MM.1S (cell line): ENCODE measurements at regions not wholly inside any gene's neighbourhood (a gene's known extent, or its start where the extent isn't known, plus 50 kb on each side); places are given as distances from the start of the nearest gene placed in this dataset.

Source experiments
- DNase-seq: peaks from one replicate; pipeline ENCODE4 v3.0.0-alpha.2; 2015
- H2AFZ ChIP-seq: fragments of 300-600 bp; sonication (generic); 2 replicates; pipeline ENCODE4 v1.6.0; 2016; ENCODE audit warnings: antibody characterized with exemption, low read length
- H3F3A ChIP-seq: fragments of 300-600 bp; sonication (generic); 2 replicates; pipeline ENCODE4 v1.6.1; 2016; ENCODE audit warnings: mild to moderate bottlenecking, antibody characterized with exemption, low read length, moderate library complexity, mixed read lengths; ENCODE audit not compliant: insufficient read depth
- H3K27ac ChIP-seq: fragments of 300-600 bp; sonication (generic); 2 replicates; pipeline ENCODE4 v1.5.1; 2016; ENCODE audit warnings: mild to moderate bottlenecking, low read length
- H3K27me3 ChIP-seq: fragments of 300-600 bp; sonication (generic); replicated peaks from 2 replicates; pipeline ENCODE4 v1.6.0; 2016; ENCODE audit warnings: low read length; ENCODE audit not compliant: insufficient read depth
- H3K36me3 ChIP-seq: fragments of 300-600 bp; sonication (generic); replicated peaks from 2 replicates; pipeline ENCODE4 v1.6.1; 2016; ENCODE audit warnings: mild to moderate bottlenecking, low read length, mixed read lengths; ENCODE audit not compliant: insufficient read depth
- H3K4me1 ChIP-seq: fragments of 300-600 bp; sonication (generic); 2 replicates; pipeline ENCODE4 v1.6.1; 2016; ENCODE audit warnings: low read length, mixed read lengths
- H3K4me2 ChIP-seq: fragments of 300-600 bp; sonication (generic); 2 replicates; pipeline ENCODE4 v1.6.0; 2016; ENCODE audit warnings: low read depth, low read length
- H3K4me3 ChIP-seq: fragments of 300-600 bp; sonication (generic); 2 replicates; pipeline ENCODE4 v1.5.1; 2016; ENCODE audit warnings: low read length, mixed read lengths
- H3K79me2 ChIP-seq: fragments of 300-600 bp; sonication (generic); 2 replicates; pipeline ENCODE4 v1.6.1; 2016; ENCODE audit warnings: mixed run types, low read length, mixed read lengths
- H3K9ac ChIP-seq: fragments of 300-600 bp; sonication (generic); 2 replicates; pipeline ENCODE4 v1.6.1; 2016; ENCODE audit warnings: low read length, mixed read lengths
- H3K9me2 ChIP-seq: fragments of 300-600 bp; sonication (generic); replicated peaks from 2 replicates; pipeline ENCODE4 v1.6.1; 2016; ENCODE audit warnings: mild to moderate bottlenecking, low read length, mixed read lengths; ENCODE audit not compliant: insufficient read depth
- H3K9me3 ChIP-seq: fragments of 300-600 bp; sonication (generic); replicated peaks from 2 replicates; pipeline ENCODE4 v1.6.1; 2016; ENCODE audit warnings: mild to moderate bottlenecking, low read length, mixed read lengths; ENCODE audit not compliant: insufficient read depth
- H4K20me1 ChIP-seq: fragments of 300-600 bp; sonication (generic); 2 replicates; pipeline ENCODE4 v1.6.1; 2016; ENCODE audit warnings: mild to moderate bottlenecking, low read length, moderate library complexity, mixed read lengths; ENCODE audit not compliant: insufficient read depth
- EZH2 ChIP-seq: fragments of 300-600 bp; sonication (generic); optimal IDR thresholded peaks from 2 replicates; pipeline ENCODE3; 2017; ENCODE audit warnings: low read depth, mild to moderate bottlenecking, antibody characterized with exemption, low read length, mixed read lengths
- EZH2phosphoT487 ChIP-seq: fragments of 300-600 bp; sonication (generic); IDR thresholded peaks from 2 replicates; pipeline ENCODE4 v1.6.1; 2018; ENCODE audit warnings: antibody characterized with exemption, low read length
- TF ChIP-seq, protein P1 (sequence below): fragments of 300-600 bp; sonication (generic); IDR thresholded peaks from 2 replicates; pipeline ENCODE4 v1.5.1; 2016; ENCODE audit warnings: antibody characterized with exemption, low read length, mixed read lengths

DNA sequence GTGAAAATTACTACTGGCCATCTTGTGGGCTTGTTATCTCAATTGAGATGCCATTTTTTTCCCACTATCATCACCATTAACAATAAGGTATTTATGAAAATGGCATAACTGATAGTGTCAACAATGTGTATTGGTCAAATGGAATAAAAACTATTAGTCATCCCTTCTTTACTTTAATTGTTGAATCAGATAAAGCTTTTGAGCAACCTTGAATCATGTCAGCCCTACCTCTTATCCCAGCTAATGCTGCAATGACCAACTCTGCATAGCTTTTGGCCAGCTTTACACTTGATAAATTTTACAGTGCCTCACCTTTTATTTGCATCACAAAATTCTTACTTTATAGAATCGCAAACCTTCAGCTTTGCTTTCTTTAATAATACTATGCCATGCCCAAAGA is 784.0 kb upstream of the PRR20A start:
- Histone ChIP-seq H3K9me3 (no peaks in the 10 kb centered on the region), H3K4me3 (no peak overlapping the region), H3F3A (no peaks in the 10 kb centered on the region), H4K20me1 (no peaks in the 10 kb centered on the region), H3K27ac (no peak overlapping the region), H3K4me2 (no peak overlapping the region), H3K36me3 (no peaks in the 10 kb centered on the region), H3K27me3 (no peaks in the 10 kb centered on the region), H2AFZ (no peak overlapping the region), H3K9ac (no peak overlapping the region), H3K79me2 (no peaks in the 10 kb centered on the region), H3K9me2 (no peaks in the 10 kb centered on the region), H3K4me1 (no peaks in the 10 kb centered on the region)
- DNase-seq, result no peak
- TF ChIP-seq EZH2phosphoT487 (no peak), EZH2 (no peak)
- TF ChIP-seq, protein P1, sequence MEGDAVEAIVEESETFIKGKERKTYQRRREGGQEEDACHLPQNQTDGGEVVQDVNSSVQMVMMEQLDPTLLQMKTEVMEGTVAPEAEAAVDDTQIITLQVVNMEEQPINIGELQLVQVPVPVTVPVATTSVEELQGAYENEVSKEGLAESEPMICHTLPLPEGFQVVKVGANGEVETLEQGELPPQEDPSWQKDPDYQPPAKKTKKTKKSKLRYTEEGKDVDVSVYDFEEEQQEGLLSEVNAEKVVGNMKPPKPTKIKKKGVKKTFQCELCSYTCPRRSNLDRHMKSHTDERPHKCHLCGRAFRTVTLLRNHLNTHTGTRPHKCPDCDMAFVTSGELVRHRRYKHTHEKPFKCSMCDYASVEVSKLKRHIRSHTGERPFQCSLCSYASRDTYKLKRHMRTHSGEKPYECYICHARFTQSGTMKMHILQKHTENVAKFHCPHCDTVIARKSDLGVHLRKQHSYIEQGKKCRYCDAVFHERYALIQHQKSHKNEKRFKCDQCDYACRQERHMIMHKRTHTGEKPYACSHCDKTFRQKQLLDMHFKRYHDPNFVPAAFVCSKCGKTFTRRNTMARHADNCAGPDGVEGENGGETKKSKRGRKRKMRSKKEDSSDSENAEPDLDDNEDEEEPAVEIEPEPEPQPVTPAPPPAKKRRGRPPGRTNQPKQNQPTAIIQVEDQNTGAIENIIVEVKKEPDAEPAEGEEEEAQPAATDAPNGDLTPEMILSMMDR, result no peak

DNA sequence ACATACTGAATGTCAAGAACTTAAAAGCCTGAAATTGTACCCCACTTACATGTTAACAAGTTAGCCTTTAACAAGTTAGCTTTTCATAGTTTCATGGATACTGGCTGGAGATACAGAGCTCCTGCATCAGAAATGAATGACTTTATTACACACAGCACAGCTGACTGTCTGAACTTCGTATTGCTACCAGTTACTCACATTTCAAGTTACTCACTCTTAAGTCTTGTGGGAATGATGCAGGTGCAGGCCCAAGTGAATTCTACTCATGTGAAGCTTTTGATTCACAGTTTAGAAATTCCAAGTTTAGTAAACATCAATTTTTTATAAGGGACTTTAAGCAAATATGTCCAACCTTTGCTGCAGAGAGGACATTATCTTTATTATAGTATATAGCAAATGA is 762.2 kb upstream of the PRR20A start:
- Histone ChIP-seq H3K9me2 (no peaks in the 10 kb centered on the region), H3K36me3 (no peaks in the 10 kb centered on the region), H2AFZ (no peak overlapping the region), H3F3A (no peaks in the 10 kb centered on the region), H3K4me1 (no peaks in the 10 kb centered on the region), H3K4me2 (no peak overlapping the region), H3K79me2 (no peaks in the 10 kb centered on the region), H3K9ac (no peak overlapping the region), H3K4me3 (no peak overlapping the region), H4K20me1 (no peaks in the 10 kb centered on the region), H3K27me3 (no peaks in the 10 kb centered on the region), H3K27ac (no peak overlapping the region), H3K9me3 (no peaks in the 10 kb centered on the region)
- DNase-seq, result no peak
- TF ChIP-seq EZH2phosphoT487, result no peak
- TF ChIP-seq, protein P1, result no peak
- no peak for TF ChIP-seq EZH2

DNA sequence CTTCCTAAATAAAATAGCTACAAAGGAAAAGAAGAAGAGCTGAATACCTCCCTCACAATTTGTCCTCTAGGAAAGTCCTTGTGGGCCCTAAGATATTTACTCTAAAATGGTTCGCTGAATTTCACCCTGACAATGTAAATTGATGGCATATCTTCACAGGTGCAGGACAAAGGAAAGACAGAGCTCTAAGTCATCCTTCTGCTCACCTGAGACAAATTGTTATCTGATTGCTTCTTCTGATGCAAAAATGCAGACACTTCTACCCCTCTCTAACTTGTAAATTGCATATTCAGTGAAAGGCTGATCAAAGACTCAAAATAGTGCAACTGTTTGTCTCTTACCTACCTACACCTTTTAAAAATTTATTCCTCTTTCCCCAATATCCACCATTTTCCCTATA is 747.2 kb upstream of the PRR20A start:
- H3F3A ChIP-seq, result no peaks in the 10 kb centered on the region
- H3K4me3 ChIP-seq, result no peak overlapping the region
- no peaks in the 10 kb centered on the region for H4K20me1 ChIP-seq
- H3K27me3 ChIP-seq, result no peaks in the 10 kb centered on the region
- no peak for DNase-seq
- no peak overlapping the region for H3K4me2 ChIP-seq
- H3K27ac ChIP-seq, result no peak overlapping the region
- H3K9me2 ChIP-seq, result no peaks in the 10 kb centered on the region
- H3K9me3 ChIP-seq, result no peaks in the 10 kb centered on the region
- no peaks in the 10 kb centered on the region for H3K79me2 ChIP-seq
- no peak overlapping the region for H3K9ac ChIP-seq
- no peak overlapping the region for H2AFZ ChIP-seq
- no peak for TF ChIP-seq EZH2phosphoT487
- TF ChIP-seq, protein P1, result no peak
- TF ChIP-seq EZH2, result no peak
- no peaks in the 10 kb centered on the region for H3K4me1 ChIP-seq
- no peaks in the 10 kb centered on the region for H3K36me3 ChIP-seq
